Astrocyte of the cerebellum (primary cell): ENCODE measurements at regions not wholly inside any gene's neighbourhood (a gene's known extent, or its start where the extent isn't known, plus 50 kb on each side); places are given as distances from the start of the nearest gene placed in this dataset.

Source experiments
- DNase-seq: peaks from one replicate; pipeline ENCODE4 v3.0.0-alpha.2; 2011; ENCODE audit warnings: low read depth
- H3K4me3 ChIP-seq: 2 replicates; pipeline ENCODE4 v1.5.1; 2011; ENCODE audit warnings: mild to moderate bottlenecking, low read depth, low read length, moderate library complexity
- CTCF ChIP-seq: IDR thresholded peaks from 2 replicates; pipeline ENCODE4 v1.5.1; 2012; ENCODE audit warnings: low read length, low read depth, moderate library complexity, mild to moderate bottlenecking; ENCODE audit errors: missing control alignments
- in situ Hi-C: cut with HindIII; loops from 2 replicates; pipeline ENCODE4 v1.10.0; 2017; ENCODE audit warnings: low sequenced_read_pairs

DNA sequence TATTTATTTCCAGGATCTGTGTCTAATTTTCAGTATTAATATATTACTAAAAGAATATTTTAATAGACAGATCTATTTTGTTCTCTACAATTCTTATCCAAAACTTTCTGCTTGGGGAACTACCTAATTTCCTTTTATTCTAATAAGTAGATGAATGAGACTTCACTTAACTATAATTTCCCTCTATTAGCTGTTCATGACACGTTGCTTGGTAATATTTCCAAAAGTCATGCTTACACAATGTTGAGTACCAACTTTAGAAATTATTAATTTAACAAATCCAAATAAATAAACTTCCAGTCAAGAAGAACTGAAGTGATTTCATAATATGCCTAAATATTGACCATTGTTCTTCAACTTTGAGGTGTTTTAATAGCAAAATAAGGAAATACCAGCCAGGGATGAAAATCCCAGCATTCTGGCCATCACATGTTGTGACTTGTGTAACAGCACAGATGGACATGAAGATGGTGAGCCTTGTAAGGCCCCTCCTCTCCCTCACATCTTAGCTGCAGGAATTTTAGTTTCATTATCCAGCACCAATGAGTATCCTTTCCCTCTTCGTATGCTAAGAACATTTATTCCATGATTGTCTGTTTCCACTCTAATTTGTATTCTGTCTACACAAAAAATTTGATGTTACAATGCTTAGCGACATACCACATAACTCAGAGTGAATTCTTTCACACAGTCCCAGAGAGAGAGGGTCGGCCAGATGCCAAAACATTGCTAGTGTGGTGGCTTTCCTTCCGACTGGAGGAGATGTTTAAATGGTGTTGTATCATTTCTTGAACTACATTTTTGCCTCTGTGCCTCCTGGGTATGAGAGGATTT lies 137.5 kb downstream of the FOXA2 start:
- DNase-seq = no peak
- H3K4me3 ChIP-seq = no peak overlapping the region
- in situ Hi-C loops = no loop called here
- no peak for TF ChIP-seq CTCF

DNA sequence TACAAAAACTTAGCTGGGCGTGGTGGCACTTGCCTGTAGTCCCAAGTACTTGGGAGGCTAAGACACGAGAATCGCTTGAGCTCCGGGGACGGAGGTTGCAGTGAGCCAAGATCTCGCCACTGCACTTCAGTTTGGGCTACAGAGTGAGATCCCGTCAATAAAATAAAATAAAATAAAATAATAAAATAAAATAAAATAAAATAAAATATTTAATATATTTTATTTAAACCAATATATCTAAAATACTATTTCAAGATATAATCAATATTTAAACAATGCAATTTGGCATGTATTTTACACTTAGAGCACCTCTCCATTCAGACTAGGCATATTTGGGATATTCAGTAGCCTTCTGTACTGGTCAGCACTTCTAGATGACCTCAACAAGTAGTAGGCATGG lies 142.1 kb downstream of the FOXA2 start:
- in situ Hi-C loops = no loop called here
- no peak for TF ChIP-seq CTCF
- no peak overlapping the region for H3K4me3 ChIP-seq
- DNase-seq = no peak

DNA sequence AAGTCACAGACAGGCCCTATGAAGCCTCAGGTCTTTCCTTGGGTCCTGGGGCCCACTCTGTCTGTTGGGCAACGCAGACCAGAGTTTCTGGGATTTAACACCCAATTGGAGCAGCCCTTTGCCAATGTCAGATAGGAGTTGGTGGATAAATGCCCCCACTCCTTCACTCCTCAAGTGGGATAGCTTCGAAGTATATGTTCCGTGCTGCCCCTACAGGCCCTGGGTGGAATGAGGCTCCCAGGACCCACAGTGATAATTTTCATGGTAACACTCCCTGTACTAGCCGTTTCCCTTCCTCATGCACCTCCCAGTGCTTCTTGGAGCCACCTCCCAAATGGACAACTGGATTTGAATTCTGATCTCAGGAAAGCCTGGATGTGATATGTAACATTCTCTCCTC lies 145.4 kb downstream of the FOXA2 start:
- no peak for DNase-seq
- peak; percentile 8 for TF ChIP-seq CTCF
- in situ Hi-C loops = no loop called here
- H3K4me3 ChIP-seq = no peak overlapping the region

DNA sequence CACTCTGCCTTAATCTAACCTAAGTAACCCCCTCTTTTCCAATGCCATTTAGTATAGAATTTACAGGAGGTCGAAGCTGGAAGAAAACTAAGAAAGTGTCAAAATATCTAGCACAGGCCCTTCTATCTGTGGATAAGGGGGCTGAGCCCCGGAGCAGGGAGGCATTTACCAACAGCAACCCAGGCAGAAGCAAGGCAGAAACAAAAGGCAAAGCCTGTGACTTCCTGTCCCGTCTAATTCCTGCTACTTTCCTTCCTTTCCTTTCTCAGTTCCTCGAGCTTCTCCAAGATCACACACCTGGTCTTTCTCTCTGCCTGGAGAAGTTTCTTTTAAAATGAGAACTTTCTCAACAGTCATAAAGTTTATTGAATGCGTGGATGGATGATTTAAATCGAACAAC lies 146.0 kb downstream of the FOXA2 start:
- H3K4me3 ChIP-seq = no peak overlapping the region
- no peak for TF ChIP-seq CTCF
- no peak for DNase-seq
- in situ Hi-C loops = no loop called here

GRCh38 chr20:22437354-22437753 lies 147.0 kb downstream of the FOXA2 start:
- no peak overlapping the region for H3K4me3 ChIP-seq
- TF ChIP-seq CTCF = no peak
- in situ Hi-C loops = no loop called here
- DNase-seq = no peak

GRCh38 chr20:22431419-22431818 lies 153.0 kb downstream of the FOXA2 start:
- H3K4me3 ChIP-seq = no peak overlapping the region
- no peak for DNase-seq
- TF ChIP-seq CTCF = no peak
- in situ Hi-C loops = no loop called here
